ENCODE measurements at regions not wholly inside any gene's neighbourhood (a gene's known extent, or its start where the extent isn't known, plus 50 kb on each side); places are given as distances from the start of the nearest gene placed in this dataset.

- no peak for DNase-seq
Measured at GRCh38 chr22:27617214-27617881, 184.2 kb downstream of the MN1 start.

GRCh38 chr22:27620367-27621154 is 181.0 kb downstream of the MN1 start:
- DNase-seq, result no peak

- no peak for DNase-seq
Measured at GRCh38 chr22:27621486-27622070, 180.0 kb downstream of the MN1 start.

GRCh38 chr22:27624042-27624441 is 177.5 kb downstream of the MN1 start:
- DNase-seq, result no peak

GRCh38 chr22:27624705-27625104 is 176.9 kb downstream of the MN1 start:
- no peak for DNase-seq

GRCh38 chr22:27625769-27626674 is 175.5 kb downstream of the MN1 start:
- DNase-seq, result no peak

GRCh38 chr22:27626675-27627443 is 174.7 kb downstream of the MN1 start:
- no peak for DNase-seq

- no peak for DNase-seq
Measured at GRCh38 chr22:27627444-27627833, 174.1 kb downstream of the MN1 start.

- no peak for DNase-seq
Measured at GRCh38 chr22:27627901-27628300, 173.7 kb downstream of the MN1 start.

- DNase-seq, result no peak
Measured at GRCh38 chr22:27628341-27628740, 173.2 kb downstream of the MN1 start.

GRCh38 chr22:27628891-27629631 is 172.5 kb downstream of the MN1 start:
- no peak for DNase-seq

GRCh38 chr22:27629908-27630673 is 171.5 kb downstream of the MN1 start:
- DNase-seq, result no peak

GRCh38 chr22:27630754-27631153 is 170.8 kb downstream of the MN1 start:
- no peak for DNase-seq

- no peak for DNase-seq
Measured at GRCh38 chr22:27631641-27632040, 169.9 kb downstream of the MN1 start.

- no peak for DNase-seq
Measured at GRCh38 chr22:27632451-27633295, 168.9 kb downstream of the MN1 start.

GRCh38 chr22:27633296-27633871 is 168.2 kb downstream of the MN1 start:
- DNase-seq, result no peak

GRCh38 chr22:27634043-27634740 is 167.4 kb downstream of the MN1 start:
- DNase-seq, result no peak

- no peak for DNase-seq
Measured at GRCh38 chr22:27635435-27635834, 166.1 kb downstream of the MN1 start.

GRCh38 chr22:27635852-27636251 is 165.7 kb downstream of the MN1 start:
- no peak for DNase-seq

Measured in CD4-positive, alpha-beta T cell treated with Interleukin-17A for 1 hour (primary cell).